Amniotic stem cell (primary cell): ENCODE measurements at regions not wholly inside any gene's neighbourhood (a gene's known extent, or its start where the extent isn't known, plus 50 kb on each side); places are given as distances from the start of the nearest gene placed in this dataset.

Source experiments
- DNase-seq: peaks from one replicate; lab custom pipeline; 2025; lab: John Stamatoyannopoulos, UW

- DNase-seq = no peak
Measured at GRCh38 chr13:95497381-95497807, 55.1 kb upstream of the CLDN10 start.

- no peak for DNase-seq
Measured at GRCh38 chr13:95498886-95499285, 53.6 kb upstream of the CLDN10 start.

- DNase-seq = no peak
Measured at GRCh38 chr13:95499811-95500712, 52.5 kb upstream of the CLDN10 start.

GRCh38 chr13:95502216-95502615 lies 50.3 kb upstream of the CLDN10 start:
- DNase-seq = no peak
